ENCODE measurements at regions not wholly inside any gene's neighbourhood (a gene's known extent, or its start where the extent isn't known, plus 50 kb on each side); places are given as distances from the start of the nearest gene placed in this dataset.

- WGBS, 2 donors, result 76 to 82% methylated on average over 3 of the region's 3 CpGs
- H3K4me3 ChIP-seq, result no peak overlapping the region
- H3K27me3 ChIP-seq, result no peaks in the 10 kb centered on the region
- DNase-seq, result no peak
- no peaks in the 10 kb centered on the region for H3K9me3 ChIP-seq
- intact Hi-C loops (cut with DNase I; ENCODE audit: low total_unique reads), result no loop called here
- H3K36me3 ChIP-seq (ENCODE audit: low read depth, missing control alignments), result no peaks in the 10 kb centered on the region
- TF ChIP-seq POLR2A (IDR thresholded peaks at IDR 0.05), result no peak
- TF ChIP-seq CTCF (IDR thresholded peaks at IDR 0.05), result no peak
- no peak overlapping the region for H3K27ac ChIP-seq
- H3K4me1 ChIP-seq, result no peaks in the 10 kb centered on the region
These were observed 1291.7 kb downstream of the ROBO1 start for GRCh38 chr3:78476076-78476475.

GRCh38 chr3:78481050-78481449 is 1286.7 kb downstream of the ROBO1 start:
- no peak for DNase-seq
- WGBS, 2 donors, result 69 to 73% methylated on average over 6 to 10 of the region's 11 CpGs

DNA sequence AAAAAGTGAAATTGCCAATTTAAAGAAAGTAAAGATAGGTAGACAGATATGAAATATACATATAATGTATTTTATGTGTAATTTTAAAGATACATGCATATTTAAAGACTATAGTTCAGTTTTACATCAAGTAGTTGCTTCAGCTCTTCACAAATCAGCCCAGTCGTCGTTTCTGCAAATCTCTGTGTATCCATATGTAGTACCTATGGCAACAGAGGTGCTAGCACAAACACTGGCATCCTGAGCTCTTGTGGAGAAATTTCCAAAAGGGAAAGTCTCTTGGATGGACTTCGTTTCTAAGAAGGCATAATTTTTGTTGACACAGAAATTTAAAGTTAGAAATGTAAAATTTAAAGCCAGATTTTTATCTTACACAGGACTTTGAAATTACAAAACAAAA is 1284.7 kb downstream of the ROBO1 start:
- no peak for TF ChIP-seq POLR2A (IDR thresholded peaks at IDR 0.05)
- no peak for TF ChIP-seq CTCF (IDR thresholded peaks at IDR 0.05)
- Histone ChIP-seq H3K27me3 (no peaks in the 10 kb centered on the region), H3K36me3 (ENCODE audit: low read depth, missing control alignments) (no peaks in the 10 kb centered on the region), H3K9me3 (no peaks in the 10 kb centered on the region), H3K4me3 (no peak overlapping the region), H3K27ac (no peak overlapping the region), H3K4me1 (no peaks in the 10 kb centered on the region)
- WGBS, 2 donors, result 61 to 62% methylated on average over 3 of the region's 3 CpGs
- DNase-seq, result no peak
- intact Hi-C loops (cut with DNase I; ENCODE audit: low total_unique reads), result no loop called here

More at GRCh38 chr3:78481050-78481449, 1286.7 kb downstream of the ROBO1 start:
- H3K4me3 ChIP-seq, result no peak overlapping the region
- no peak for TF ChIP-seq POLR2A (IDR thresholded peaks at IDR 0.05)
- H3K27me3 ChIP-seq, result no peaks in the 10 kb centered on the region
- H3K4me1 ChIP-seq, result no peaks in the 10 kb centered on the region
- intact Hi-C loops (cut with DNase I; ENCODE audit: low total_unique reads), result no loop called here
- no peaks in the 10 kb centered on the region for H3K36me3 ChIP-seq (ENCODE audit: low read depth, missing control alignments)
- H3K9me3 ChIP-seq, result no peaks in the 10 kb centered on the region
- no peak overlapping the region for H3K27ac ChIP-seq

- H3K4me1 ChIP-seq, result no peaks in the 10 kb centered on the region
- no peaks in the 10 kb centered on the region for H3K9me3 ChIP-seq
- no peak overlapping the region for H3K27ac ChIP-seq
- no peak for DNase-seq
- no peak overlapping the region for H3K4me3 ChIP-seq
- no peaks in the 10 kb centered on the region for H3K36me3 ChIP-seq (ENCODE audit: low read depth, missing control alignments)
- no peaks in the 10 kb centered on the region for H3K27me3 ChIP-seq
- no peak for TF ChIP-seq CTCF (IDR thresholded peaks at IDR 0.05)
- TF ChIP-seq POLR2A (IDR thresholded peaks at IDR 0.05), result no peak
- intact Hi-C loops (cut with DNase I; ENCODE audit: low total_unique reads), result no loop called here
- WGBS, 2 donors, result 63 to 70% methylated on average over 3 of the region's 3 CpGs
These were observed 1272.9 kb downstream of the ROBO1 start for GRCh38 chr3:78494851-78495250.

- intact Hi-C loops (cut with DNase I; ENCODE audit: low total_unique reads), result no loop called here
- no peaks in the 10 kb centered on the region for H3K4me1 ChIP-seq
- no peak for DNase-seq
- no peaks in the 10 kb centered on the region for H3K27me3 ChIP-seq
- no peak overlapping the region for H3K27ac ChIP-seq
- H3K9me3 ChIP-seq, result no peaks in the 10 kb centered on the region
- TF ChIP-seq CTCF (IDR thresholded peaks at IDR 0.05), result no peak
- no peak for TF ChIP-seq POLR2A (IDR thresholded peaks at IDR 0.05)
- 3 to 64% methylated on average over 1 of the region's 1 CpG for WGBS, 2 donors
- no peaks in the 10 kb centered on the region for H3K36me3 ChIP-seq (ENCODE audit: low read depth, missing control alignments)
- H3K4me3 ChIP-seq, result no peak overlapping the region
These were observed 1272.5 kb downstream of the ROBO1 start for GRCh38 chr3:78495301-78495700.

Measured in testis (tissue), 2 donors.